ENCODE measurements at regions not wholly inside any gene's neighbourhood (a gene's known extent, or its start where the extent isn't known, plus 50 kb on each side); places are given as distances from the start of the nearest gene placed in this dataset.

DNA sequence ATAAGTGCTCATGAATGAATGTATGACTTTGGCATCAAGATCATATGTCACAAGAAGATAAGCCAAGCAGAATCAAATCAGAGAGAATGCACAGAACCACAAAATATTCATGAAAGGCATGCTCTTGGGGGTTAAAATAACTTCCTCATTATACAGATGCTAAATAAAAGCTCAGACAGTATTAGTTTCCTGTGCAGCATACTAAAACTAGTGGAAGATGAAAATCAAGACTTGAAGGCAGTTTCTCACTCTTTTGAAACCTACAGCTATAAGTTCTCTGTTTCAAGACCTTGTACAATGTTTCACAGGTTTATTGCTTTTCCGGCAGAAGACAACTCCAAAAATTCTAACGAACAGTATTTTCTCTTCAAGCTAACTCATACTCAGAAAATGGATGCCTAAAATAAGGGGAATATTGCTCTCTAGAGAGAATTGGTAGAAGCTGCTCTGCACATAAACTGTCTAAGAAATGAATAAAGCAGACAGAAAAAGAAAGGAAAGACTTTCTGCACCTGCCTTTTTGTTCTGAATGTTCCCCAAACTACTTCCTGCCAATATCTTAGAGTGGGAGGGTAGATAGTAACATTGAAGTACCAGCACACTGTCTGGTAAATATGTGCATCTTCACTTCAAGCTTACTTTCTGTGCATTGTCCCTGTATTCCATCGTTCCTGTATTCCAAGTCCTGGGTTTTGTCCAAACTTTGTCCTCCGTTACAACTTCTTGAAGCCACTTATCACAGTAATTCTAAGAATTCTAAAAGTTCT is 639.4 kb upstream of the FAT3 start:
- TF ChIP-seq, protein P1, sequence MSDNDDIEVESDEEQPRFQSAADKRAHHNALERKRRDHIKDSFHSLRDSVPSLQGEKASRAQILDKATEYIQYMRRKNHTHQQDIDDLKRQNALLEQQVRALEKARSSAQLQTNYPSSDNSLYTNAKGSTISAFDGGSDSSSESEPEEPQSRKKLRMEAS (IDR thresholded peaks at IDR 0.05), result no peak
- TF ChIP-seq TAF1 (IDR thresholded peaks at IDR 0.05; ENCODE audit: low read depth) (no peak), TCF12 (IDR thresholded peaks at IDR 0.05; ENCODE audit: low read depth) (no peak), RAD21 (IDR thresholded peaks at IDR 0.05; ENCODE audit: low read depth) (no peak), CREB1 (IDR thresholded peaks at IDR 0.05; ENCODE audit: low read depth) (no peak), EP300 (IDR thresholded peaks at IDR 0.05; ENCODE audit: borderline replicate concordance) (no peak), YY1 (IDR thresholded peaks at IDR 0.05; ENCODE audit: low read depth) (no peak), ZBTB7A (IDR thresholded peaks at IDR 0.05; ENCODE audit: low read depth) (no peak), FOXM1 (IDR thresholded peaks at IDR 0.05; ENCODE audit: borderline replicate concordance, low read depth) (no peak)
- TF ChIP-seq, protein P2, sequence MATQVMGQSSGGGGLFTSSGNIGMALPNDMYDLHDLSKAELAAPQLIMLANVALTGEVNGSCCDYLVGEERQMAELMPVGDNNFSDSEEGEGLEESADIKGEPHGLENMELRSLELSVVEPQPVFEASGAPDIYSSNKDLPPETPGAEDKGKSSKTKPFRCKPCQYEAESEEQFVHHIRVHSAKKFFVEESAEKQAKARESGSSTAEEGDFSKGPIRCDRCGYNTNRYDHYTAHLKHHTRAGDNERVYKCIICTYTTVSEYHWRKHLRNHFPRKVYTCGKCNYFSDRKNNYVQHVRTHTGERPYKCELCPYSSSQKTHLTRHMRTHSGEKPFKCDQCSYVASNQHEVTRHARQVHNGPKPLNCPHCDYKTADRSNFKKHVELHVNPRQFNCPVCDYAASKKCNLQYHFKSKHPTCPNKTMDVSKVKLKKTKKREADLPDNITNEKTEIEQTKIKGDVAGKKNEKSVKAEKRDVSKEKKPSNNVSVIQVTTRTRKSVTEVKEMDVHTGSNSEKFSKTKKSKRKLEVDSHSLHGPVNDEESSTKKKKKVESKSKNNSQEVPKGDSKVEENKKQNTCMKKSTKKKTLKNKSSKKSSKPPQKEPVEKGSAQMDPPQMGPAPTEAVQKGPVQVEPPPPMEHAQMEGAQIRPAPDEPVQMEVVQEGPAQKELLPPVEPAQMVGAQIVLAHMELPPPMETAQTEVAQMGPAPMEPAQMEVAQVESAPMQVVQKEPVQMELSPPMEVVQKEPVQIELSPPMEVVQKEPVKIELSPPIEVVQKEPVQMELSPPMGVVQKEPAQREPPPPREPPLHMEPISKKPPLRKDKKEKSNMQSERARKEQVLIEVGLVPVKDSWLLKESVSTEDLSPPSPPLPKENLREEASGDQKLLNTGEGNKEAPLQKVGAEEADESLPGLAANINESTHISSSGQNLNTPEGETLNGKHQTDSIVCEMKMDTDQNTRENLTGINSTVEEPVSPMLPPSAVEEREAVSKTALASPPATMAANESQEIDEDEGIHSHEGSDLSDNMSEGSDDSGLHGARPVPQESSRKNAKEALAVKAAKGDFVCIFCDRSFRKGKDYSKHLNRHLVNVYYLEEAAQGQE (IDR thresholded peaks at IDR 0.05; ENCODE audit: low read depth), result no peak
- TF ChIP-seq, protein P3, sequence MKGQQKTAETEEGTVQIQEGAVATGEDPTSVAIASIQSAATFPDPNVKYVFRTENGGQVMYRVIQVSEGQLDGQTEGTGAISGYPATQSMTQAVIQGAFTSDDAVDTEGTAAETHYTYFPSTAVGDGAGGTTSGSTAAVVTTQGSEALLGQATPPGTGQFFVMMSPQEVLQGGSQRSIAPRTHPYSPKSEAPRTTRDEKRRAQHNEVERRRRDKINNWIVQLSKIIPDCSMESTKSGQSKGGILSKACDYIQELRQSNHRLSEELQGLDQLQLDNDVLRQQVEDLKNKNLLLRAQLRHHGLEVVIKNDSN (IDR thresholded peaks at IDR 0.05), result no peak

Data from Ishikawa (cell line).